ENCODE measurements at regions not wholly inside any gene's neighbourhood (a gene's known extent, or its start where the extent isn't known, plus 50 kb on each side); places are given as distances from the start of the nearest gene placed in this dataset.
"Not testable (repeated sequence)": the region's sequence is repeated elsewhere in the genome, so short reads cannot be mapped to it uniquely, and the experiment has no call there.

GRCh38 chr2:40584432-40584831, 132.5 kb upstream of the SLC8A1 start:
- no peak for DNase-seq

GRCh38 chr2:40591774-40592173, 139.9 kb upstream of the SLC8A1 start:
- DNase-seq: no peak

GRCh38 chr2:40592218-40592617, 140.3 kb upstream of the SLC8A1 start:
- DNase-seq: no peak

- no peak for DNase-seq
Measured at GRCh38 chr2:40606862-40607261, 155.0 kb upstream of the SLC8A1 start.

- DNase-seq: no peak
Measured at GRCh38 chr2:40611196-40611595, 159.3 kb upstream of the SLC8A1 start.

GRCh38 chr2:40625849-40626248, 174.0 kb upstream of the SLC8A1 start:
- no peak for DNase-seq

- DNase-seq: no peak
Measured at GRCh38 chr2:40628556-40628955, 176.7 kb upstream of the SLC8A1 start.

- DNase-seq: no peak
Measured at GRCh38 chr2:40629768-40630434, 178.0 kb upstream of the SLC8A1 start.

GRCh38 chr2:40639320-40639719, 187.4 kb upstream of the SLC8A1 start:
- DNase-seq: no peak

- DNase-seq: no peak
Measured at GRCh38 chr2:40642237-40642636, 190.3 kb upstream of the SLC8A1 start.

GRCh38 chr2:40642726-40643125, 190.8 kb upstream of the SLC8A1 start:
- DNase-seq: no peak

GRCh38 chr2:40646642-40647041, 194.8 kb upstream of the SLC8A1 start:
- DNase-seq: no peak

- no peak for DNase-seq
Measured at GRCh38 chr2:40652155-40652554, 200.3 kb upstream of the SLC8A1 start.

GRCh38 chr2:40653829-40654228, 201.9 kb upstream of the SLC8A1 start:
- DNase-seq: no peak

GRCh38 chr2:40654346-40654745, 202.5 kb upstream of the SLC8A1 start:
- no peak for DNase-seq

- no peak for DNase-seq
Measured at GRCh38 chr2:40658941-40659340, 207.1 kb upstream of the SLC8A1 start.

GRCh38 chr2:40665493-40666232, 213.8 kb upstream of the SLC8A1 start:
- no peak for DNase-seq

- no peak for DNase-seq
Measured at GRCh38 chr2:40666398-40666797, 214.5 kb upstream of the SLC8A1 start.

GRCh38 chr2:40668425-40668824, 216.5 kb upstream of the SLC8A1 start:
- peak; percentile 11 for DNase-seq

- DNase-seq: not testable (repeated sequence)
Measured at GRCh38 chr2:40676134-40676790, 224.4 kb upstream of the SLC8A1 start.

- no peak for DNase-seq
Measured at GRCh38 chr2:40680547-40680946, 228.7 kb upstream of the SLC8A1 start.

GRCh38 chr2:40690036-40690435, 238.1 kb upstream of the SLC8A1 start:
- DNase-seq: no peak

- DNase-seq: no peak
Measured at GRCh38 chr2:40690525-40690924, 238.6 kb upstream of the SLC8A1 start.
